Neural progenitor cell (in vitro differentiated cells): ENCODE measurements at regions not wholly inside any gene's neighbourhood (a gene's known extent, or its start where the extent isn't known, plus 50 kb on each side); places are given as distances from the start of the nearest gene placed in this dataset.

Experiments
- CTCF ChIP-seq: fragments of 200-600 bp; sonication (generic); IDR thresholded peaks from 2 replicates; pipeline ENCODE4 v1.5.1; 2017; ENCODE audit warnings: antibody characterized with exemption, mild to moderate bottlenecking
- EZH2 ChIP-seq: fragments of 200-600 bp; sonication (generic); IDR thresholded peaks from 2 replicates; pipeline ENCODE4 v1.6.1; 2017; ENCODE audit warnings: antibody characterized with exemption, mild to moderate bottlenecking, moderate library complexity
- EZH2phosphoT487 ChIP-seq: fragments of 200-600 bp; sonication (generic); IDR thresholded peaks from 2 replicates; pipeline ENCODE4 v1.6.1; 2017; ENCODE audit warnings: antibody characterized with exemption

- TF ChIP-seq EZH2 = no peak
- TF ChIP-seq CTCF = no peak
- TF ChIP-seq EZH2phosphoT487 = no peak
These were observed 313.6 kb upstream of the LMO3 start for GRCh38 chr12:16919551-16919950.
